KMS-11 (cell line): ENCODE measurements at regions not wholly inside any gene's neighbourhood (a gene's known extent, or its start where the extent isn't known, plus 50 kb on each side); places are given as distances from the start of the nearest gene placed in this dataset.

ENCODE experiments used
- H2AFZ ChIP-seq: fragments of 200-600 bp; sonication (generic); 2 replicates; pipeline ENCODE4 v1.6.1; 2016; ENCODE audit warnings: antibody characterized with exemption, mixed run types, low read depth
- H3K27ac ChIP-seq: fragments of 200-600 bp; sonication (generic); 2 replicates; pipeline ENCODE4 v1.6.1; 2016; ENCODE audit warnings: mild to moderate bottlenecking, mixed run types
- H3K27me3 ChIP-seq: fragments of 200-600 bp; sonication (generic); 2 replicates; pipeline ENCODE4 v1.6.1; 2017; ENCODE audit warnings: mild to moderate bottlenecking, low read depth, mixed run types, moderate library complexity; ENCODE audit not compliant: insufficient read depth
- H3K36me3 ChIP-seq: fragments of 200-600 bp; sonication (generic); 2 replicates; pipeline ENCODE4 v1.6.1; 2017; ENCODE audit warnings: mild to moderate bottlenecking, mixed run types; ENCODE audit not compliant: insufficient read depth
- H3K4me1 ChIP-seq: fragments of 200-600 bp; sonication (generic); 2 replicates; pipeline ENCODE4 v1.6.1; 2016; ENCODE audit warnings: mild to moderate bottlenecking, low read depth, mixed run types; ENCODE audit not compliant: poor library complexity, severe bottlenecking
- H3K4me2 ChIP-seq: fragments of 200-600 bp; sonication (generic); 2 replicates; pipeline ENCODE4 v1.7.0; 2016; ENCODE audit warnings: mild to moderate bottlenecking, mixed run types
- H3K4me3 ChIP-seq: fragments of 200-600 bp; sonication (generic); IDR thresholded peaks from 2 replicates; pipeline ENCODE4 v1.6.1; 2017; ENCODE audit warnings: low read depth, low read length, mixed read lengths; ENCODE audit not compliant: insufficient read depth
- H3K79me2 ChIP-seq: fragments of 200-600 bp; sonication (generic); 2 replicates; pipeline ENCODE4 v1.6.1; 2016; ENCODE audit warnings: low read depth, mixed run types; ENCODE audit not compliant: insufficient read depth
- H3K9ac ChIP-seq: fragments of 200-600 bp; sonication (generic); 2 replicates; pipeline ENCODE4 v1.6.1; 2016; ENCODE audit warnings: mild to moderate bottlenecking, mixed run types
- H4K20me1 ChIP-seq: fragments of 200-600 bp; sonication (generic); 2 replicates; pipeline ENCODE4 v1.6.1; 2016; ENCODE audit warnings: mild to moderate bottlenecking, mixed run types; ENCODE audit not compliant: insufficient read depth
- TF ChIP-seq, protein P1 (sequence below): fragments of 200-600 bp; sonication (generic); conservative IDR thresholded peaks from 2 replicates; pipeline ENCODE4 v1.6.1; 2017; ENCODE audit warnings: low read depth, mild to moderate bottlenecking, antibody characterized with exemption, low read length, moderate library complexity, mixed read lengths

DNA sequence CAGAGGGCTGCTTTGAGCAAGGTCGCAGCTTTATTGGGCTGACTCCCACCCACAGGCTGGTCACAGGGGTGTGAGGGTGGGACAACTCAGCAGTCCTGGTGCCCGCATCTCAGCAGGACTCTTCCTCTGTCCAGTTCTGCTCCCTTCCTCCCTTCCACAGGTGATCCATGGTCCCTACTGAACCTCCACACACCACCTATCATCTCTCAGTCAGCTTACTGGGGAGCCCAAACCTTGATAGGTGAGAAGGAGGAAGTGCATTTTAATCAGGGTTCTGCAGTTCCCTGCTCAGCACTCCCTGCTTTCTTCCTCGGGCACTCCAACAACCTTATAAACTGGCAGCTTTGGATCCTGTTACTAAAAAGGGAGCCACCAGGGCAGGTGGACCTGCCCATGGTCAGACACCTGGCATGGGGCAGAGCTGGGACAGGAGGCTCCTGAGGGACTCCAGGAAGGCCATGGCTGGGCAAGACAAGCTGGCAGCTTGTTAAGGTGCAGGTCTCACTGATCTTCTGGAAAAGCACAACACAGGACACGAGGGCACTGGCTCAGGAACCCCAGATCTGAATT is 664.6 kb downstream of the BCL11B start:
- H3K4me2 ChIP-seq: no peak overlapping the region
- H3K4me1 ChIP-seq: no peaks in the 10 kb centered on the region
- H2AFZ ChIP-seq: no peak overlapping the region

DNA sequence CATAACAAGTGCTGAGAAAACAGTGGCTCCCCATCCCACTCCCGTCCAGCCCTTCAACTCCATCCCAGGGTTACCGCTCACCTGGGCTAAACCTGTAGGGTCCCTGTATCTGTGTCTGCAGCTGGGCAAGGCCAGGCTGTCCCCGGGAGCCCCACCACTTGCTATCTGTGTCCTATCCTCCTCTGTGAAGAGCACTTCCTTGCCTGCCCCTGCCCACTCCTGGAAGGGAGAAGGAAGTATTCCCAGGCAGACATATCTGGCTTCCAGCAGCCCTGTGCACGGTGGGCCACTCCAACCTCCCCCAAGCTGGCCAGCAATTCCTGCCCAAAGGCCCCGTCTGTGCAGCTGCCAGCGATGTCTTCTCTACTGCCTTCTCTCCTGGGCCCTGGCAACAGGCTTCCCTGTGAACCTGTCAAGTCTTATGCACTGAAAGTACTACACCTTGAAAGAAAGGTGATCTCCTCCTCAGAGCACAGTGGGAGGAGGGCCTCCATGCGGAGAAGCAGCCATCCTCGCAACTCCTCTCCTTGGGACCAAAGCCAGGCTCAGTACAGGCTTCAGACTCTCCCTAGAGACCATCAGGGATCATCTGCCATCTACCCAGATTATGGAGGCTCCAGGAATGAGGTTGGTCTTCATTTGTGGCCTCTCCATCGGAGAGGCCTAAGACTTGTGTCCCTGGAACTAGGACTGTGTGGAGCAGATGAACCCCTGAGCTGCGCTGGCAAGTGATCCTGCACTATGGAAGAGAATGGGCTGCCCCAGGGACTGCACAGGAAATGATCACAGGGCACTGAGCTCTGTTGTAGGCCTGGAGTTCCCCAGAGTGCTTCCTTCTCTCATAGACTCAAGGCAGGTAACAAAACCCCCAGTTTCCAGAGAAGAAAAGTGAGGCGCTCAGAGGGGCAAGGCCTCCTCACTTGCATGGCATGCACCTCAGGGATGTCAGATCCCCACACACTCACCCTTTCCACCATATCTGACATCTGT is 663.6 kb downstream of the BCL11B start:
- no peaks in the 10 kb centered on the region for H3K79me2 ChIP-seq
- no peaks in the 10 kb centered on the region for H3K27me3 ChIP-seq
- no peak overlapping the region for H3K4me2 ChIP-seq
- H2AFZ ChIP-seq: no peak overlapping the region
- no peak overlapping the region for H3K4me3 ChIP-seq
- H3K36me3 ChIP-seq: no peaks in the 10 kb centered on the region
- no peaks in the 10 kb centered on the region for H3K4me1 ChIP-seq
- no peaks in the 10 kb centered on the region for H4K20me1 ChIP-seq
- no peak overlapping the region for H3K27ac ChIP-seq
- TF ChIP-seq, protein P1, sequence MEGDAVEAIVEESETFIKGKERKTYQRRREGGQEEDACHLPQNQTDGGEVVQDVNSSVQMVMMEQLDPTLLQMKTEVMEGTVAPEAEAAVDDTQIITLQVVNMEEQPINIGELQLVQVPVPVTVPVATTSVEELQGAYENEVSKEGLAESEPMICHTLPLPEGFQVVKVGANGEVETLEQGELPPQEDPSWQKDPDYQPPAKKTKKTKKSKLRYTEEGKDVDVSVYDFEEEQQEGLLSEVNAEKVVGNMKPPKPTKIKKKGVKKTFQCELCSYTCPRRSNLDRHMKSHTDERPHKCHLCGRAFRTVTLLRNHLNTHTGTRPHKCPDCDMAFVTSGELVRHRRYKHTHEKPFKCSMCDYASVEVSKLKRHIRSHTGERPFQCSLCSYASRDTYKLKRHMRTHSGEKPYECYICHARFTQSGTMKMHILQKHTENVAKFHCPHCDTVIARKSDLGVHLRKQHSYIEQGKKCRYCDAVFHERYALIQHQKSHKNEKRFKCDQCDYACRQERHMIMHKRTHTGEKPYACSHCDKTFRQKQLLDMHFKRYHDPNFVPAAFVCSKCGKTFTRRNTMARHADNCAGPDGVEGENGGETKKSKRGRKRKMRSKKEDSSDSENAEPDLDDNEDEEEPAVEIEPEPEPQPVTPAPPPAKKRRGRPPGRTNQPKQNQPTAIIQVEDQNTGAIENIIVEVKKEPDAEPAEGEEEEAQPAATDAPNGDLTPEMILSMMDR: no peak
- H3K9ac ChIP-seq: no peak overlapping the region

More for the DNA sequence above, 664.6 kb downstream of the BCL11B start:
- Histone ChIP-seq H3K27me3 (no peaks in the 10 kb centered on the region), H3K9ac (no peak overlapping the region), H4K20me1 (no peaks in the 10 kb centered on the region), H3K4me3 (no peak overlapping the region), H3K36me3 (no peaks in the 10 kb centered on the region), H3K79me2 (no peaks in the 10 kb centered on the region), H3K27ac (no peak overlapping the region)
- TF ChIP-seq, protein P1: no peak

DNA sequence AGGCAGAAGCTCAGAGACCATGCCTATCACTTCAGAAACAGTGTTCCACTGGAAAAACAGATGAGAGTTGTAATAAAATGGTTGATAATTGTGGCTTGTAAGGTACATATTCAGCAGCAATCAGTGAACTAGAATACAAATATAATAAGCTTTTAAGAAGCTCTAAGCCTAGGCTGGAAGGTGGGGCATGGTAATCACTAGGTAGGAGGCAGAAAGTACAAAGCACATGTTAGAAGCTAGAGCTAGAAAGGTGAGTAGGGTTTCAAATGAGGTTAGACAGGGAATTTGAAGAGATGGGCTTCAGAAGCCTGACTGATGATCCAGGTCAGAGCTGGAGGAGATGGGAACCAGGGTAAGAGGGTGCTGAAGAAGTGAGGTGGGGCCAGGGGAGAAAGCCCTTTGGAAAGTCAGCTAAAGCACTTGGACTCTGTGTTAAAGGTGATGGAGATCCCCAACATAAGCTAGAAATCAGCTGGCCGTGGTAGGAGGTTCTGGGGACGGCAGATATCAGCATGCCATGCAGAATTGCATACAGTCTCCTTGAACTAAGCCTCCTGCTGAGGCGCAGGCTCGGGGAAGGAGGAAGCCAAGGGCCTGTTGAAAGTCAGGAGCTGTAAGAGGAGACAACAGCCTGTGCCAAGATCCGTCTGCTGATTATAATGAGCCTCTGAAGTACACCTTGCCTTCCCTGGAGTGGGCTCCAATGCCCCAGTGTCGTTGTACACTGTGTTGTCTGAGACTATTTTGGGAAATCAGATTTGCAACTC is 659.4 kb downstream of the BCL11B start:
- Histone ChIP-seq H3K4me2 (no peak overlapping the region), H3K4me1 (no peaks in the 10 kb centered on the region), H3K27ac (no peak overlapping the region), H4K20me1 (no peaks in the 10 kb centered on the region), H3K27me3 (no peaks in the 10 kb centered on the region), H3K4me3 (no peak overlapping the region), H3K36me3 (no peaks in the 10 kb centered on the region), H2AFZ (no peak overlapping the region), H3K79me2 (no peaks in the 10 kb centered on the region), H3K9ac (no peak overlapping the region)
- TF ChIP-seq, protein P1: no peak

DNA sequence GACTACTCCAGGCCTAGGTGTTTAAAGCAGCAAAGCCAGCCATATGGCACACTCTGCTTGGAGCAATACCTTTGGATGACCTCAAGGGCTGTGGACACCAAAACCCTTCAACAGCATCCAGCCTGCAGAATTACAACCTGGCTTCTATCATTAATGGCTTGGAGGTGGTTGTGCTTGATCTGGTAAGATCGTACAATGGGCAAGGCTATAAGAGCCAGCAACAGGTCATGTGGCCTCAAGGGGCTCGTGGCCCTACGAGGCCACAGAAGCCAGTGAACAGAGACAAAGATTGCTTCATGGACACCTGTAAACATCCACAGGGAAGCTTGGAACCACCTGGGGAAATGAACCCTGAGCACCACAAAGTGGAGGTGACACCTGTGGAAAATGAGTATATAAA is 657.3 kb downstream of the BCL11B start:
- Histone ChIP-seq H3K4me2 (no peak overlapping the region), H3K4me1 (no peaks in the 10 kb centered on the region), H3K4me3 (no peak overlapping the region), H3K36me3 (no peaks in the 10 kb centered on the region), H3K27ac (no peak overlapping the region), H2AFZ (no peak overlapping the region), H3K9ac (no peak overlapping the region), H3K27me3 (no peaks in the 10 kb centered on the region), H3K79me2 (no peaks in the 10 kb centered on the region), H4K20me1 (no peaks in the 10 kb centered on the region)
- TF ChIP-seq, protein P1: no peak
